Esophagus (tissue), 2 donors: ENCODE measurements at regions not wholly inside any gene's neighbourhood (a gene's known extent, or its start where the extent isn't known, plus 50 kb on each side); places are given as distances from the start of the nearest gene placed in this dataset.

Experiments
- H3K27ac ChIP-seq, 2 donors: one replicate each; pipeline ENCODE4 v1.5.1; 2013; ENCODE audit warnings: low read depth in 2 of 2, mild to moderate bottlenecking in 2 of 2, inconsistent platforms in 1 of 2, low read length in 1 of 2, moderate library complexity in 1 of 2
- H3K27me3 ChIP-seq, 2 donors: one replicate each; pipeline ENCODE4 v1.6.1; 2013; ENCODE audit warnings: low read length in 2 of 2, control low read depth in 1 of 2, mild to moderate bottlenecking in 1 of 2; ENCODE audit not compliant: insufficient read depth in 2 of 2, control insufficient read depth in 1 of 2
- H3K36me3 ChIP-seq, 2 donors: one replicate each; pipeline ENCODE4 v1.6.1; 2013; ENCODE audit warnings: low read length in 1 of 2; ENCODE audit not compliant: control insufficient read depth in 2 of 2, insufficient read depth in 2 of 2
- H3K4me1 ChIP-seq, 2 donors: one replicate each; pipeline ENCODE4 v1.6.1; 2013; ENCODE audit warnings: low read length in 1 of 2; ENCODE audit not compliant: control insufficient read depth in 2 of 2, insufficient read depth in 2 of 2
- H3K4me3 ChIP-seq, 2 donors: one replicate each; pipeline ENCODE4 v1.5.1; 2013; ENCODE audit warnings: low read length in 2 of 2, mild to moderate bottlenecking in 2 of 2, low read depth in 1 of 2, moderate library complexity in 1 of 2
- H3K9me3 ChIP-seq, 2 donors: one replicate each; pipeline ENCODE4 v1.6.1; 2013; ENCODE audit warnings: mild to moderate bottlenecking in 2 of 2, low read depth in 1 of 2, low read length in 1 of 2, moderate library complexity in 1 of 2; ENCODE audit not compliant: control insufficient read depth in 2 of 2, insufficient read depth in 1 of 2
- WGBS, 2 donors: extraction: QIAGEN DNeasy Blood & Tissue Kit; methylation state at CpG; one replicate each; pipeline ENCODE4 v1.1.7; 2013; 5-methylcytosine and 5-hydroxymethylcytosine counted together
- donor health status: healthy with polysubstance abuse.
- donor health status: Bipolar disorder and iron deficiency.

DNA sequence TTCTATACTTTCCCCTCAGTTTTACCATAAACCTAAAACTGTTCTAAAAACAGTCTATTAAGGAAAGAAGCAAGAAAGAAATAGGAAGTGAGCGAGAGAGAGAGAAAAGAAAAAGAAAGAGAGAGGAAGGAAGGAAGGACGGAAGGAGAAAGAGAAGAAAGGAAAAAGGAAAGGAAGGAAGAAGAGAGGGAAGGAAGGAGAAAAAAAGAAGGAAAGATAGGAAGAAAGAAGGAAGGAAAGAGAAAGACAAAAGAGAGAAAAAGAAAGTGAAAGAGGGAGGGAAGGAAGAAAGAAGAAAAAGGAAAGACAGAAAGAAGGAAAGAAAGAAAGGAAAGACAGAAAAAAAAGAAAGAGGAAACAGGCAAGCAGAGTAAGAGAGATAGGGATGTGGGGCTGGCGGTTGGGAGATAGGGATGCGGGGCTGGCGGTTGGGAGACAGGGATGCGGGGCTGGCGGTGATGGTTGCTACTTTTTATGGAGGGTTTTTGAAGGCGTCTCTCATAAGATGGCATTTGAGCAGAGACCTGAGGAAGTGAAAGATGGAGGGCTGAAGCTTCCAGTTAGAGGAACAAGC is 70.4 kb upstream of the IRF2BP2 start:
- Histone ChIP-seq H3K27ac (no peak overlapping the region), H3K4me3 (no peak overlapping the region), H3K4me1 (no peaks in the 10 kb centered on the region), H3K27me3 (no peaks in the 10 kb centered on the region), H3K36me3 (no peaks in the 10 kb centered on the region), H3K9me3 (no peaks in the 10 kb centered on the region)
- WGBS, 2 donors = 97% methylated on average over 8 of the region's 8 CpGs

DNA sequence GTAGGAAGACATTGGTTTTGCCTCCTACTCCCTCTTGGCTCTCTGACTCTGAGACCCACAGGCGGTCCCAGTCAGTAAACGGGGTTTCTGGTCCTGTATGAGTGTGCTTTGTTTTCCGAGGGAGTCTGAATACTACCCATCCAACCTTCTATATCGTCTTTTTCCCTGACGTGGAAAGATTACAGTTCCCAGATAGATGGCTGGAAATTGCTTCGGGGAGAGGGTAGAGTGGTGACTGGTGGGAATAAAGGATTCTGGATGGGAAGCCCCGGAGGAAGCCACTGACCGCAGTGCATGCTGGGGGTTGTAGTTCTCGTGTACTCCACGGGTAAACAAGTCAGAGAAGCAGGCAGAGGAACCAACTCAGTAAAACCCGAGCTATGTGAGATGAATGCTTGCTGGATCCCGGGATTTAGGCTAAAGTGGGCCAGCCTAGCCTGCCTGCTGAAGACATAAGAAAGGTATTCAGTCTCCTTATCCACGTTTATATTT is 66.2 kb upstream of the IRF2BP2 start:
- Histone ChIP-seq H3K4me1 (peaks cover 0 to 2% of the 10 kb centered on the region in 2 donors), H3K27ac (peak overlapping the region in 1 of 2 donors; percentile 40), H3K36me3 (no peaks in the 10 kb centered on the region), H3K27me3 (no peaks in the 10 kb centered on the region), H3K4me3 (peak overlapping the region; percentile 9 to 52), H3K9me3 (no peaks in the 10 kb centered on the region)
- WGBS, 2 donors = 14 to 19% methylated on average over 13 of the region's 13 CpGs

DNA sequence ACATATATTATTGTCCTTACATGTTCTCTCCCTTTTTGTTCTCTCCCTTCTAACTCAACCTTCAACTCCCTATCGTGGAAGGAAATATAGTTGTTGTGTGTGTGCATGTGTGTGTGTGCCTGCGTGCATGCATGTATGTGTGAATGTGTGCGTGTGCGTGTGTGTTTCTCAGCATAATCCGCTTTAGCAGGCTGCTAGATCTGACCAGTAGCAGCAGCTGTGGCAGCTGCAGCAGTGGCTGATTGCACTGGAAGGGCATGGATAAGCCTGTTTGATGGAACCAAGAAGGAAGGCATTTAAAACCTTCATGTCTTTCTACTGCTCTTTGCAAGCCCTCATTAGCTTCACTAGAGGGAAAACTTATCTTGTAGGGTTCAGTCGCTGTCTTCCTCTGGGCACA is 65.6 kb upstream of the IRF2BP2 start:
- Histone ChIP-seq H3K4me3 (no peak overlapping the region), H3K27ac (no peak overlapping the region), H3K27me3 (no peaks in the 10 kb centered on the region), H3K36me3 (no peaks in the 10 kb centered on the region), H3K4me1 (peaks cover 0 to 2% of the 10 kb centered on the region in 2 donors), H3K9me3 (no peaks in the 10 kb centered on the region)
- 82 to 87% methylated on average over 6 of the region's 6 CpGs for WGBS, 2 donors

DNA sequence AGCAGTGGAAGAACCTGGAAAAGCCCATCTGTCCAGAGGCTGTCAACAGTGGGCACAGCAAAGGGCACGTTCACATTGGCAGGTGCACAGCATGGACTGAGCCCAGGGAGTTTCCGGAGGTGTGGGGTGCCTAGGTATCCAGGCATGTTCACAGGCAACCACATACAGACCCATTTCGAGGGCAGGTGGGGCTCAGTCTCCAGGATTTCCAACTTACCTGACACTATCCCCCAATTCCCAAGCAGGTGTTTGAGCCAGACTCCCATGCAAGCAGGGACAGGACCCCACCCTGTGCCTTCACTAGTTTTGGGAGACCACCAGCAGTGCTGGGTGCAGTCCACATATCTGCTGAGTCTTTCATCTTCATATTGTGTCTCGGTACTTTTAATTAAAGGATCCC is 65.0 kb upstream of the IRF2BP2 start:
- Histone ChIP-seq H3K27ac (no peak overlapping the region), H3K36me3 (no peaks in the 10 kb centered on the region), H3K4me3 (no peak overlapping the region), H3K9me3 (no peaks in the 10 kb centered on the region), H3K27me3 (no peaks in the 10 kb centered on the region), H3K4me1 (peaks cover 0 to 2% of the 10 kb centered on the region in 2 donors)
- WGBS, 2 donors = 64 to 68% methylated on average over 4 of the region's 4 CpGs

DNA sequence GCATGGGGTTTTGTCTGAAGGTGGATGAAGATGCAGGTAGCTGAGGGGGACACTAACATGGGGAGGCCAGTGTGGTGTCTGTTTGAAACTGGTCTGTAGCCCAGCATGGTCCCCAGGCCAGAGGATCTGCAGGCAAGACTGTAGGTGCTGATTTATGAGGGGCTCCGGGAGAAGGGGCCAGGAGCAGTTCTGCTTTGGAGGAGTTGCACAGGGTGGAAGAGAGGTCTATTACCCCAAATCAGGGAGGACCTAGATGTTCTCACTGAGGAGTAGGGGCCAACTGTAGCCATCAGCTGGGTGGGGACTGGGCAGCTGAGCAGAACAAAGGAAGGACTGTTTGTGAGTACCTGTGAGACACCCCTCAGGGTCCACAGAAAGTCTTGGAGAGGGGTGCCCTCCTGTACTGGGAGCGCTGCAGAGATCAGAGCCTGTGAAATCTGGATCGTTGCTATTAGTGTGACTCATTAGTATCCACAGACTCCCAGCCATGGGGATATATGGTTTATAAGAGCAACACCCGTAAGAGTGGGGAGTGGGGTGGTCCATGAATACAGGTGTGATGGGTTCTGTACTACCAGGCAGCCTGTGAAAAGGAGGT is 64.3 kb upstream of the IRF2BP2 start:
- 88 to 90% methylated on average over 4 of the region's 4 CpGs for WGBS, 2 donors
- Histone ChIP-seq H3K9me3 (no peaks in the 10 kb centered on the region), H3K27ac (no peak overlapping the region), H3K36me3 (no peaks in the 10 kb centered on the region), H3K4me1 (peaks cover 0 to 2% of the 10 kb centered on the region in 2 donors), H3K4me3 (no peak overlapping the region), H3K27me3 (no peaks in the 10 kb centered on the region)

DNA sequence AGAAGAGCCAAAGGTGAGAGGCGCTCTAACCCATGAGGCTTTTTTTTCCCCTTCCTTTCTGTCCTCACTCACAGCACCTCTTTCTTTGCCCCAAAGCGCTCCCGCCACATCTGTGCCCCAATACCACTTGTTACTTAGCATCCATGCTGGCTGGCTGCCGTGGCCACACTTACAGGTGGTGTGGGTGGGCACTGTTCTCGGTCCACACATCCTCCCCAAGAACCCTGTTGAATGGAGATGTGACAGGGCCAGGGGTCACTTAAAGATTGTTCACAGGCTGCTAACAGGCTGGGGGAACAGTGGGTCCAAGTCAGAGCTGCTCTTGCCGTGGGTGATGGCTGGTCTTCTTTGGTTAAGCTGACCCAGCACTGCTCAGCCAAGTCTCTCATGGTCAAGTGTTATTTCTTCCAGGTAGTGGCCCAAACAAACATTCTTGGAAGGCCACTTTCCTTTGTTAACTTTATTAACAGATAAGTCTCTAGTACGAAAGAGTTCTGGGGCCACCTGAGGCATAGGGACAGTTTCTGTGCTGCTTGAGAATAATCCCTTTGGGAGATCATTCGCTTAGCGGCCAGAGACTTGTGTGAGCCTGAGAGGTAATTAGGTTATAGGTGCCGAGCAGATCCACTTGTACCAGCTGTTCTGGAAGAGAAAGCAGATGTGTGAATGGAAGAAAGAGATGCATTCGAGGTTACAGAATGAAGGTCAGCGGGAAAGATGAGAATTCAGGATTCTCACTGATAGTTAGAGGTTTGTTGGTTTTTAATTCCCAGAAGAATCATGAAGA is 62.6 kb upstream of the IRF2BP2 start:
- Histone ChIP-seq H3K36me3 (no peaks in the 10 kb centered on the region), H3K4me1 (peaks cover 0 to 2% of the 10 kb centered on the region in 2 donors), H3K27me3 (no peaks in the 10 kb centered on the region), H3K9me3 (no peaks in the 10 kb centered on the region), H3K4me3 (no peak overlapping the region), H3K27ac (no peak overlapping the region)
- 89 to 94% methylated on average over 12 of the region's 12 CpGs for WGBS, 2 donors

DNA sequence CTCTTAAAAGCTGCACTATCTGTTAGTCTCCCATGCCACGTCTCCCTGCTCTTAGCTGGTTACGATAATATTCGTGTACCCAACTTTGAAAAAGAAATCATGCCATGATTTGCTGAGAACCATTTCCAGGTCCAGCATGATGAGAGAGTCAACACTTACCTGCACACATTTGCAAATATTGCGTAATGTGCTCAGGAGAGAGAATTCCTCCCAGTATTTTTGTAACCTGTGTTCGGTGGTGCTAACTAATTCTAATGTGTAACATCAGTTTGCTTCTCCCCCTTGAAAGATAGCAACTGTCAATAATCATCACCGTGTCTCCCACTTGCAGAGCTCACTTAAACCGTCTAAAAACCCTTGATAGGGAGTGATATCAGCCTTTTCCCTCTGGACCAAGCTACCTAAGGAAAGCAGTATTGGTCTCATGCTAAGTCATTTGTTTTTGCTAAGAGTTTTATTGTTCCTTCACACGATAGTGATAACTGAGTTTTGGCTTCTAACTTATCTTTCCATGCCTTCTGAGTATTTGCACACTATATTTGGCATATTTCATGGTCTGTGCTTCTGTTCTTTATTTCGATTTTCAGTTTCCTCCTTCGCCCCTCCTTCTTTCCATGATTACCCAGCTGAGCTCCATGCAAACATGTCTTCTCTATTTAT is 61.1 kb upstream of the IRF2BP2 start:
- Histone ChIP-seq H3K27me3 (no peaks in the 10 kb centered on the region), H3K36me3 (no peaks in the 10 kb centered on the region), H3K4me3 (no peak overlapping the region), H3K27ac (no peak overlapping the region), H3K4me1 (peaks cover 0 to 2% of the 10 kb centered on the region in 2 donors), H3K9me3 (no peaks in the 10 kb centered on the region)
- 63 to 72% methylated on average over 10 of the region's 10 CpGs for WGBS, 2 donors

DNA sequence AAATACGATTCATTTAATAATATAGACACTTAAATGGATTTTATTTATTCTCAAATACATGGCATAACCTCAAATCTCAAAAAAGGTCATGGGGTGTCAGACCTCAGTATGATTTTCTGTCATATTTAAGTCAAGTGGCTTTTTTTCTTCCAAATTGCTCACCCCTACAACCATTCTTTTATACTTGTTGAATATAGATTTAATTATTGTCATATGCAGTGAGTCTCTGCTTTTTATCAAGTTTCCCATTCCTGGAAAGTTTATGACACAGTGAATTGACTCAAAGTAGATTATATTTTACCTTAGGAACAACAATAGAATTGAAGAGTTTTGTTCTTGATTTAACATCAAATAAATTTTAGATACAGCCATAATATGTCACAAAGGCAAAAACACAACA is 59.5 kb upstream of the IRF2BP2 start:
- Histone ChIP-seq H3K36me3 (no peaks in the 10 kb centered on the region), H3K4me3 (no peak overlapping the region), H3K27ac (no peak overlapping the region), H3K27me3 (no peaks in the 10 kb centered on the region), H3K9me3 (no peaks in the 10 kb centered on the region), H3K4me1 (no peaks in the 10 kb centered on the region)
- 96 to 99% methylated on average over 1 of the region's 1 CpG for WGBS, 2 donors

DNA sequence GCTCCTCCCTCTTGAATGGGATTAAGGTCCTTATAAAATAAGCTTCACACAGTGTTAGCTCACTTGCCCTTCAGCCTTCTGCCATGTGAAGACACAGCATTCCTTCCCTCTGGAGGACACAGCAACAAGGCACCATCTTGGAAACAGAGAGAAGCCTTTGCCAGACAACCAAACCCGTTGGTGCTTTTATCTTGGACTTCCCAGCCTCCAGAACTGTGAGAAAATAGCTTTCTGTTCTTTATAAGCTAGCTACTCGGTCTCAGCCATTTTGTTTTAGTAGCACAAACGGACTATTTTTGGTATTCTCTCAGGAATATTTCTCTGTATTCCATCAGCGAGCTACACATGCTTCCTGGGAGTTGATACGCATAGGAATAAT is 58.6 kb upstream of the IRF2BP2 start:
- Histone ChIP-seq H3K27me3 (no peaks in the 10 kb centered on the region), H3K27ac (peak overlapping the region in 1 of 2 donors; percentile 47), H3K9me3 (no peaks in the 10 kb centered on the region), H3K4me1 (no peaks in the 10 kb centered on the region), H3K4me3 (no peak overlapping the region), H3K36me3 (no peaks in the 10 kb centered on the region)
- WGBS, 2 donors = 87 to 92% methylated on average over 5 of the region's 5 CpGs
